Body of pancreas (tissue), 4 donors: ENCODE measurements at regions not wholly inside any gene's neighbourhood (a gene's known extent, or its start where the extent isn't known, plus 50 kb on each side); places are given as distances from the start of the nearest gene placed in this dataset.

Source experiments
- ATAC-seq: fragments of 150-250 bp; one replicate; pipeline ENCODE4 v1.9.1; 2016
- DNase-seq, 4 donors: peaks; one replicate each; pipeline ENCODE4 v3.0.0-alpha.2; 2019
- H3K27ac ChIP-seq, 4 donors: fragments of 200-600 bp; sonication (generic); 1 replicate in 3 of 4; 2 replicates in 1 of 4; pipeline versions ENCODE4 v1.5.1 to v1.6.1; 2016 to 2019; ENCODE audit warnings: mild to moderate bottlenecking in 1 of 4, mixed read lengths in 1 of 4, moderate library complexity in 1 of 4
- H3K27me3 ChIP-seq, 2 donors: fragments of 200-600 bp; sonication (generic); one replicate each; pipeline ENCODE4 v1.6.0; 2016; ENCODE audit warnings: mild to moderate bottlenecking in 1 of 2
- H3K36me3 ChIP-seq, 2 donors: fragments of 200-600 bp; sonication (generic); replicated peaks in 1 of 2; 2 replicates each; pipeline ENCODE4 v1.5.1; 2016; ENCODE audit warnings: low read depth in 2 of 2; ENCODE audit not compliant: insufficient read depth in 1 of 2
- H3K4me1 ChIP-seq: fragments of 200-600 bp; sonication (generic); one replicate; pipeline ENCODE4 v1.6.0; 2016
- H3K4me3 ChIP-seq, 2 donors: fragments of 200-600 bp; sonication (generic); 1 replicate in 1 of 2; 2 replicates in 1 of 2; pipeline ENCODE4 v1.5.1; 2016 to 2019
- H3K9me3 ChIP-seq, 3 donors: fragments of 200-600 bp; sonication (generic); 1 replicate in 2 of 3; 2 replicates in 1 of 3; pipeline ENCODE4 v1.5.1; 2016
- POLR2A ChIP-seq, 3 donors: fragments of 450-650 bp; IDR thresholded peaks; one replicate each; pipeline ENCODE4 v1.6.1; 2016; ENCODE audit warnings: antibody characterized with exemption in 3 of 3, mild to moderate bottlenecking in 2 of 3
- WGBS, 2 donors: methylation state at CpG; one replicate each; pipeline ENCODE4 v1.1.5; 2017; 5-methylcytosine and 5-hydroxymethylcytosine counted together
- intact Hi-C: fragments of 100-400 bp; cut with DNase I; formaldehyde crosslinking; loops from one replicate; pipeline ENCODE4 v1.15.1; 2023
- TF ChIP-seq, protein P1 (sequence below), 7 experiments: fragments of 450-650 bp in 4 of 7; fragments of 200-600 bp in 3 of 7; sonication (generic) in 3 of 7; IDR thresholded peaks; one replicate each; pipeline ENCODE4 v1.5.1; 2016 to 2019; ENCODE audit warnings: antibody characterized with exemption in 7 of 7

DNA sequence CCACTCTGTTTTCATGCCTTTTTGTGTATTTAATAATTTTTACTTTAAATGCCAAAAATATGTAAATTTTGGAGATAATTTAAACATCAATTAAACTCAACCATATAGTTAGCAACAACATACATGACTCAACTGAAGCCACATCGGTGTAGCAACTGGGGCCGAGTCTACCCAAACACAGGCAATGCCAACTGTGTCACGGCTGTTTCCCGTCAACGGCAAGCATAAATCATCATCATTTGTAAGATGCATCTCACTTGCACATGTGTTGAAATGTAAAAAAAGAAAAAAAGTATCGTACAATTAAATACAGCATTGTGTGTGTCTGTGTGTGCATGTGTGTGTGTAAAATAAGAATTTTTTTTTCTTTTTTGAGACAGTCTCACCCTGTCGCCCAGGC is 160.1 kb upstream of the TAS2R1 start:
- no peaks in the 10 kb centered on the region for H3K36me3 ChIP-seq
- H3K27ac ChIP-seq = no peak overlapping the region
- no peak overlapping the region for H3K4me3 ChIP-seq
- H3K27me3 ChIP-seq = no peaks in the 10 kb centered on the region
- intact Hi-C loops = no loop called here
- ATAC-seq = no peak
- H3K9me3 ChIP-seq = no peaks in the 10 kb centered on the region
- TF ChIP-seq POLR2A (IDR thresholded peaks at IDR 0.05) = no peak
- TF ChIP-seq, protein P1, sequence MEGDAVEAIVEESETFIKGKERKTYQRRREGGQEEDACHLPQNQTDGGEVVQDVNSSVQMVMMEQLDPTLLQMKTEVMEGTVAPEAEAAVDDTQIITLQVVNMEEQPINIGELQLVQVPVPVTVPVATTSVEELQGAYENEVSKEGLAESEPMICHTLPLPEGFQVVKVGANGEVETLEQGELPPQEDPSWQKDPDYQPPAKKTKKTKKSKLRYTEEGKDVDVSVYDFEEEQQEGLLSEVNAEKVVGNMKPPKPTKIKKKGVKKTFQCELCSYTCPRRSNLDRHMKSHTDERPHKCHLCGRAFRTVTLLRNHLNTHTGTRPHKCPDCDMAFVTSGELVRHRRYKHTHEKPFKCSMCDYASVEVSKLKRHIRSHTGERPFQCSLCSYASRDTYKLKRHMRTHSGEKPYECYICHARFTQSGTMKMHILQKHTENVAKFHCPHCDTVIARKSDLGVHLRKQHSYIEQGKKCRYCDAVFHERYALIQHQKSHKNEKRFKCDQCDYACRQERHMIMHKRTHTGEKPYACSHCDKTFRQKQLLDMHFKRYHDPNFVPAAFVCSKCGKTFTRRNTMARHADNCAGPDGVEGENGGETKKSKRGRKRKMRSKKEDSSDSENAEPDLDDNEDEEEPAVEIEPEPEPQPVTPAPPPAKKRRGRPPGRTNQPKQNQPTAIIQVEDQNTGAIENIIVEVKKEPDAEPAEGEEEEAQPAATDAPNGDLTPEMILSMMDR (IDR thresholded peaks at IDR 0.05) = no peak
- no peak for DNase-seq
- H3K4me1 ChIP-seq = no peaks in the 10 kb centered on the region
- WGBS, 2 donors = 87 to 89% methylated on average over 7 of the region's 7 CpGs

DNA sequence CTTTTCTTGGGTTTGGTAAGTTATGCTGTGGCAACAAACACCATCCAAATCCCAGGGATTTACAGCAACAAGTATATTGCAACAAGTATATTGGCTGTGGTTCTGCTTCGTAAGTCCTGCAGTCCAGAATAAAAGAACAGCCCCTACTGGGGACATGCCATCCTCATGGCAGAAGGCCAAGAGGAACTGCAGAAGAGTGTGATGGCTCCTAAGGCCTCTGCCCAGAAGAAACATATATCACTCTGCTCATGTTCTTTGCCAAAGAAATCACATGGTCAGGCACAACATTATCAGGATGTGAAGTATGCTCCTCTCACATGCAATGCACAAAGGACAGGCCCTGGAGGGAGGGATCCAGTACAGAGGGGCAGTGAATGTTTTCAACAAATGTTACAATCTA is 159.6 kb upstream of the TAS2R1 start:
- intact Hi-C loops = no loop called here
- Histone ChIP-seq H3K4me3 (no peak overlapping the region), H3K36me3 (no peaks in the 10 kb centered on the region), H3K27me3 (no peaks in the 10 kb centered on the region), H3K27ac (no peak overlapping the region), H3K9me3 (no peaks in the 10 kb centered on the region), H3K4me1 (no peaks in the 10 kb centered on the region)
- ATAC-seq (no peak), DNase-seq (no peak)
- TF ChIP-seq POLR2A (IDR thresholded peaks at IDR 0.05) = no peak
- TF ChIP-seq, protein P1 (IDR thresholded peaks at IDR 0.05) = no peak
- 78 to 91% methylated on average over 1 of the region's 1 CpG for WGBS, 2 donors

DNA sequence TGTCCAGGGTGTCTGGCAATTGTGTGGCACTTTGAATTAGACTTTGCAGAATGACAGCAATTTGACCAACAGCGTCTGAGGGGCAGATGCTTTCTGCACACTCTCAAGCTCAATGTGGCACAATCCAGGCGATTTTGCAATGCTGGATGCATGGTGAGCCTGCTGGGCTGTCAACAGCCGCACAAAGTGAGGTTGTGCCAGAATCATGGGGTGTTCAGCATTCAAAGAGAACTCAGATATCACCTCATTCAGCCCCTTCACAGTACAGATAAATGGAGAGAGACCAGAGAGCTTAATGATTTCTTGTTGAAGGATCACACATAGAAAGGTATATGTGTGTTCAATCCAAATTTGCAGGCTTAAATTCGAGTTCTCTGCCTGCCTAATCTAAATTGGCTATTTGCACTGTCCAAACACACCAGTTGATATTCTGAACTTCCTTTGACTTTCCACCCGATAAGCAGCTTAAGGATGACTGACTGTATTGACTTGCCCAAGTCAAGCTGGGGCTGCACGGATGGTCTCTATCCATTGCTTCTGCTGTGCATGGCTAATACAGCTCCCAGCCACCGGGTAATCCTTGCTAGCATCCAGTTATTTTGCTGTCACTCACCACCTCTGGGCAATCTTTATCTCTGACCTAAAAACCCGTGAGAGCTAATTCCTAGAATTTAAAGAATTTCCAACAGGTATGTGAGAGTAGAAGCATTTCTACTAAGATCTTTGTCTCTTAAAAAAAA is 157.9 kb upstream of the TAS2R1 start:
- DNase-seq (no peak), ATAC-seq (no peak)
- H3K27ac ChIP-seq = no peak overlapping the region
- H3K36me3 ChIP-seq = no peaks in the 10 kb centered on the region
- no peak overlapping the region for H3K4me3 ChIP-seq
- 17 to 18% methylated on average over 8 of the region's 8 CpGs for WGBS, 2 donors
- H3K4me1 ChIP-seq = no peaks in the 10 kb centered on the region
- intact Hi-C loops = no loop called here
- no peaks in the 10 kb centered on the region for H3K9me3 ChIP-seq
- H3K27me3 ChIP-seq = no peaks in the 10 kb centered on the region
- no peak for TF ChIP-seq POLR2A (IDR thresholded peaks at IDR 0.05)
- TF ChIP-seq, protein P1 (IDR thresholded peaks at IDR 0.05) = no peak

DNA sequence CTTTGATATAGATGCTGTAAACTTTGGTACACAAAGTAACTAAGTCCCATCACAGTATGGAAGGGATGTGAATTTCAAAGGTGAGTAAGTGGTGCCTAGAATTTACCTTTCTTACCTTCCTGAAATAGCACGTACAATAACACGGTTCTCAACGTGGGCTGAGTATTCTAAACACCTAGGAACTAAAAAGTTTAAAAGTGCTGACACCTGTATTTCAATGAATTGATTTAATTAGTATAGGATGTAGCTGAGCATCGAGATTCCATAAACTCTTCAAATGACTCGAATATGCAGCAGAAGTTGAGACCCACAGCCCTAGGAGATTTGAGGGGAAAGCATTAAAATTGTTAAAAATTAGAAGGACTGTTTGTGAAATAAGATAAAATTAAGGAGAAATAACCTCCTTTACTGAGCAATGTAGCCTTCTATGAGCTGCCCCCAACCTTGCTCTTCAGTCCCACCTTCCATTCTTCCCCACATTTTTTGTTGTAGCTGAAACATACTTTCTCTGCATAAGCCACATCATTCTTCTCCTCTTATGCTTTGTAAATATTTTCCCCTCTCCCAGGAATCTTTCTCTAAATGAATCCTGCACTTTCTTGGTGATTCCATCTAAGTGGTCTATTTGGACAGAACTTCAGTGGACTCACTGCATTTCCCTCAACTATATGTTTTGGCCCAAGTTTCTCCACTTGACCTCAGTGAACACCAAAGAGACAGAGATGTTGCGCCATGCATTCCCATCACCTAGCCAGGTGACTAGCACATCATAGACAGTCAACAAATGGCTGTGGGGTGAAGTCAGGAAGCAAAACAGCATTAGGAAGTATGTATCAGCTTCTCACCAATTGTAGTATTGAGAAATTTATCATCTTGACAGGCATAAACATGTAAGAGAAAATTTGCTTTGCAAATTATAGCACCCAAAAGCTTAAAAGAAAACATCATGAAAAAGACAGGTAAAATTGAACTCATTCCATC is 156.5 kb upstream of the TAS2R1 start:
- Histone ChIP-seq H3K27me3 (no peaks in the 10 kb centered on the region), H3K4me1 (no peaks in the 10 kb centered on the region), H3K27ac (no peak overlapping the region), H3K9me3 (no peaks in the 10 kb centered on the region), H3K36me3 (no peaks in the 10 kb centered on the region), H3K4me3 (no peak overlapping the region)
- ATAC-seq (no peak), DNase-seq (no peak)
- WGBS, 2 donors = 65 to 66% methylated on average over 6 of the region's 6 CpGs
- intact Hi-C loops = no loop called here
- TF ChIP-seq, protein P1 (IDR thresholded peaks at IDR 0.05) = no peak
- no peak for TF ChIP-seq POLR2A (IDR thresholded peaks at IDR 0.05)
